Panc1 (cell line): ENCODE measurements at regions not wholly inside any gene's neighbourhood (a gene's known extent, or its start where the extent isn't known, plus 50 kb on each side); places are given as distances from the start of the nearest gene placed in this dataset.

ENCODE experiments used
- ATAC-seq: fragments of 200-7000 bp; cut with Tn5 transposase; 2 replicates; pipeline ENCODE4 v1.9.1; 2020; ENCODE audit warnings: mild to moderate bottlenecking, moderate library complexity
- BruUV-seq: library from RNA; stranded (reverse); fragments of 400-500 nt; replicated peaks from 2 replicates; lab custom pipeline; 2021; lab: Mats Ljungman, UMichigan
- CTCF ChIA-PET: fragments of 300-600 bp; sonication (Branson Sonifier 250); formaldehyde crosslinking; loops from one replicate; lab custom pipeline; 2022; ENCODE audit warnings: antibody characterized with exemption; lab: Charles Lee
- POLR2A ChIA-PET: fragments of 300-600 bp; sonication (Branson Sonifier 250); formaldehyde crosslinking; loops from one replicate; lab custom pipeline; 2022; ENCODE audit warnings: antibody characterized with exemption; lab: Charles Lee
- DNase-seq: peaks from one replicate; pipeline ENCODE4 v3.0.0-alpha.2; 2010; ENCODE audit warnings: low read depth, low spot score
- H3K27ac ChIP-seq: 2 replicates; pipeline ENCODE4 v1.5.1; 2011; ENCODE audit warnings: mild to moderate bottlenecking, low read length, inconsistent platforms
- H3K27me3 ChIP-seq: fragments of 200-500 bp; sonication (Bioruptor generic); 2 replicates; pipeline ENCODE4 v1.6.0; 2014; ENCODE audit warnings: low read length, inconsistent platforms; ENCODE audit not compliant: control insufficient read depth, insufficient read depth
- H3K36me3 ChIP-seq: fragments of 200-500 bp; sonication (Bioruptor generic); 2 replicates; pipeline ENCODE4 v1.5.1; 2014; ENCODE audit warnings: inconsistent platforms, mild to moderate bottlenecking, low read length, moderate library complexity; ENCODE audit not compliant: control insufficient read depth, insufficient read depth
- H3K4me1 ChIP-seq: 2 replicates; pipeline ENCODE4 v1.5.1; 2011; ENCODE audit warnings: inconsistent platforms, mild to moderate bottlenecking, low read length, moderate library complexity; ENCODE audit not compliant: control insufficient read depth, insufficient read depth
- H3K4me3 ChIP-seq, 2 experiments: 2 replicates each; pipeline ENCODE4 v1.5.1; 2011 to 2012; ENCODE audit warnings: low read depth in 2 of 2, low read length in 2 of 2, mild to moderate bottlenecking in 2 of 2, inconsistent platforms in 1 of 2, moderate library complexity in 1 of 2
- H3K9me3 ChIP-seq: fragments of 200-500 bp; sonication (Bioruptor generic); 2 replicates; pipeline ENCODE4 v1.5.1; 2014; ENCODE audit warnings: low read depth, mild to moderate bottlenecking, inconsistent platforms, low read length, moderate library complexity; ENCODE audit not compliant: control insufficient read depth, insufficient read depth
- POLR2AphosphoS5 ChIP-seq: IDR thresholded peaks from 2 replicates; pipeline ENCODE4 v1.6.1; 2012; ENCODE audit warnings: mild to moderate bottlenecking, low read depth, low read length, moderate library complexity
- REST ChIP-seq, 2 experiments: IDR thresholded peaks; 2 replicates each; pipeline ENCODE4 v1.6.1; 2011 to 2012; ENCODE audit warnings: low read depth in 2 of 2, control low read depth in 1 of 2, low read length in 1 of 2, mild to moderate bottlenecking in 1 of 2, moderate library complexity in 1 of 2; ENCODE audit not compliant: insufficient read depth in 1 of 2
- SIN3A ChIP-seq: IDR thresholded peaks from 2 replicates; pipeline ENCODE4 v1.6.1; 2012; ENCODE audit warnings: low read depth, mild to moderate bottlenecking, low read length, moderate library complexity, borderline replicate concordance; ENCODE audit not compliant: insufficient read depth
- TCF7L2 ChIP-seq: IDR thresholded peaks from 2 replicates; pipeline ENCODE4 v1.6.1; 2011; ENCODE audit warnings: mild to moderate bottlenecking, low read depth, low read length, inconsistent platforms
- in situ Hi-C: cut with HindIII; loops from 2 replicates; pipeline ENCODE4 v1.10.0; 2016; ENCODE audit warnings: low sequenced_read_pairs, low pct_unique_long_range_greater_than_20kb
- intact Hi-C: fragments of 100-400 bp; cut with micrococcal nuclease; formaldehyde crosslinking; loops from one replicate; pipeline ENCODE4 v1.10.0; 2022; ENCODE audit not compliant: unreplicated experiment
- TF ChIP-seq, protein P1 (sequence below): fragments of 450-650 bp; IDR thresholded peaks from 2 replicates; pipeline ENCODE4 v1.5.1; 2017; ENCODE audit warnings: mild to moderate bottlenecking

GRCh38 chr6:85945459-85946185, 302.9 kb upstream of the SYNCRIP start:
- Histone ChIP-seq H3K4me3 (no peak overlapping the region), H3K27me3 (no peaks in the 10 kb centered on the region), H3K27ac (no peak overlapping the region), H3K36me3 (no peaks in the 10 kb centered on the region), H3K9me3 (no peaks in the 10 kb centered on the region), H3K4me1 (no peaks in the 10 kb centered on the region)
- no TSS peak for BruUV-seq
- in situ Hi-C loops: no loop called here
- intact Hi-C loops: no loop called here
- CTCF ChIA-PET: no interaction called here
- TF ChIP-seq, protein P1, sequence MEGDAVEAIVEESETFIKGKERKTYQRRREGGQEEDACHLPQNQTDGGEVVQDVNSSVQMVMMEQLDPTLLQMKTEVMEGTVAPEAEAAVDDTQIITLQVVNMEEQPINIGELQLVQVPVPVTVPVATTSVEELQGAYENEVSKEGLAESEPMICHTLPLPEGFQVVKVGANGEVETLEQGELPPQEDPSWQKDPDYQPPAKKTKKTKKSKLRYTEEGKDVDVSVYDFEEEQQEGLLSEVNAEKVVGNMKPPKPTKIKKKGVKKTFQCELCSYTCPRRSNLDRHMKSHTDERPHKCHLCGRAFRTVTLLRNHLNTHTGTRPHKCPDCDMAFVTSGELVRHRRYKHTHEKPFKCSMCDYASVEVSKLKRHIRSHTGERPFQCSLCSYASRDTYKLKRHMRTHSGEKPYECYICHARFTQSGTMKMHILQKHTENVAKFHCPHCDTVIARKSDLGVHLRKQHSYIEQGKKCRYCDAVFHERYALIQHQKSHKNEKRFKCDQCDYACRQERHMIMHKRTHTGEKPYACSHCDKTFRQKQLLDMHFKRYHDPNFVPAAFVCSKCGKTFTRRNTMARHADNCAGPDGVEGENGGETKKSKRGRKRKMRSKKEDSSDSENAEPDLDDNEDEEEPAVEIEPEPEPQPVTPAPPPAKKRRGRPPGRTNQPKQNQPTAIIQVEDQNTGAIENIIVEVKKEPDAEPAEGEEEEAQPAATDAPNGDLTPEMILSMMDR: no peak
- TF ChIP-seq REST (IDR thresholded peaks at IDR 0.05; ENCODE audit: insufficient read depth in 1 of 2, low read depth in 2 of 2, low read length in 1 of 2): no peak
- no peak for TF ChIP-seq POLR2AphosphoS5
- TF ChIP-seq SIN3A: no peak
- no peak for TF ChIP-seq TCF7L2
- ATAC-seq: no peak
- POLR2A ChIA-PET: no interaction called here
- no peak for DNase-seq

- Histone ChIP-seq H3K4me1 (no peaks in the 10 kb centered on the region), H3K9me3 (no peaks in the 10 kb centered on the region), H3K27ac (no peak overlapping the region), H3K4me3 (no peak overlapping the region), H3K27me3 (no peaks in the 10 kb centered on the region), H3K36me3 (no peaks in the 10 kb centered on the region)
- CTCF ChIA-PET: no interaction called here
- in situ Hi-C loops: no loop called here
- intact Hi-C loops: no loop called here
- no peak for TF ChIP-seq POLR2AphosphoS5
- TF ChIP-seq TCF7L2: no peak
- TF ChIP-seq REST (IDR thresholded peaks at IDR 0.05; ENCODE audit: insufficient read depth in 1 of 2, low read depth in 2 of 2, low read length in 1 of 2): no peak
- no peak for TF ChIP-seq SIN3A
- TF ChIP-seq, protein P1: no peak
- ATAC-seq (no peak), DNase-seq (no peak)
- no TSS peak for BruUV-seq
- POLR2A ChIA-PET: no interaction called here
Observed at GRCh38 chr6:85944776-85945175, 302.1 kb upstream of the SYNCRIP start.
